ENCODE measurements at regions not wholly inside any gene's neighbourhood (a gene's known extent, or its start where the extent isn't known, plus 50 kb on each side); places are given as distances from the start of the nearest gene placed in this dataset.

DNA sequence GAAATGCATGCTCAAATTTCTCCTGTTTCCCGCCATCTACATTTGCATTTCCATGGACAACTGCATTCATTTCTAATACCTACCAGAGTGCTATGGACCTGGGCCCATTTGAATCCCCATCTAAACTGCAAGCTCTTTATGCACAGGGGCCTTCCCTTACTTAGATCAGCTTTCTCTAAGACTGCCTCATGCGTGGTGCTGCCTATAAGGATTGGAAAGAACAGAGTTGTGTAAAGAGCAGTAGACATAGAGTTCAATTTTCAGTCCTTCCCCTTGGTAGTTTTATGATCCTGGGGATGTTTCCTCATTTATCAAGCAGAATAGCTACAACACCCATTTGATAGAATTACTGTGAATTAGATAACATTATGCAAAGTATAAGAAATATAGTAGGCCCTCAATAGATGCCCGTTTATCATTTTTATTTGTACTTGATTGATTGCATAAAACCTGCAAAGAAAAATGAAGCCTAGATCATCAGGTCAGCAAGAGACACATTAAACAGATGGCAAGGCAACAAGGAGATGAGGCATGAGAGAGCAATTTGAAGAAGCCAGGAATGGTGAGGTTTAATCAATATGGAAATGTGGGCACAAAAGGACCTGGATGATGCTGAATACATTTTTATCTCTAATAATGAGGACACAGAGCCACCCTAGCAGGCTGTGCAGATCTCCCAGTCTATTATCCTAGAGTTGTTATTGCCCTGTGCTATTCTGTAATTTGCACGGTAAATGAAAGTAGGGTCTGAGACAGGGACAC is 359.7 kb downstream of the FAM181B start:
- no peak for DNase-seq (ENCODE audit: low spot score)

- DNase-seq (ENCODE audit: low spot score) = no peak
Observed at GRCh38 chr11:82365351-82365750, 368.3 kb downstream of the FAM181B start.

DNA sequence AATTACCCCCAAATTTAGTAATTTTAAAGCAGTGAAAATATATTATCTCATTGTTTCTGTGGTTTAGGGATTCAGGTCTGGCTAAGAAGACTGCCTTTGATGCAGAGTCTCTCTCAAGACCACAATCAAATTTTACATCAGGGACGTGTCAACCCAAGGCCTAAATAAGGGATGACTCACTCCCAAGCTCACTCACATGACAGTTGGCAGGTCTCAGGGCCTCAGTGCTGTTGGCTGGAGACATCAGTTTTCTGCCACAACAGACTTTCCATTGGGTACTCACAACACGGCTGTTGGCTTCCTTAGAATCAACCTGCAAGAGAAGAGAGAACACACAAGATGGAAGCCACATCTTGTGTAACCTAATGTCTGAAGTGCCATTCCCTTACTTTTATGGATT is 377.3 kb downstream of the FAM181B start:
- DNase-seq (ENCODE audit: low spot score) = no peak

DNA sequence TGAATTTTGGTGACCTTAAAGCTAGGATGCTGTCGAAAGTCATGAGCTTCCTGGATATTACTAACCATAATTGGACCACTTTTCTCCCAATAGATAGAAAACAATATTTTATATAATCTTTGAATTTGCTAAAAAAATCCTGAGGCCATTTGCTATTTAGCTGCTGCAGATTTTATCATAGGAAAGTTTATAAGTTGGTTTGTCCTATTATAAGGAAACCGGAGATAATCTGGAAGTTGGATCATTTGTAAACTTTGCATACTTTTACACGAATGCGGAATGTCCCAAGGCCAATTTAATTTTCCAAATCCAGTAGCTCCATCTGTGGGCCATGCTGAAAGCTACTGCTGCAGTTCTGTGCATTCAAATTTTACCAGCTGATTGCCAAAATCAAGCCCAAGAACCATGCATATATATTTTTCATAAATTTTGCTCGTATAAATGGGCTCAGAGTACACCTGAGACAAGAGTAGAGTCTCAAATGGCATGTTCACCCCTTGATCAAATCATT is 378.3 kb downstream of the FAM181B start:
- DNase-seq (ENCODE audit: low spot score) = no peak

GRCh38 chr11:82326853-82327252 is 406.8 kb downstream of the FAM181B start:
- no peak for DNase-seq (ENCODE audit: low spot score)

DNA sequence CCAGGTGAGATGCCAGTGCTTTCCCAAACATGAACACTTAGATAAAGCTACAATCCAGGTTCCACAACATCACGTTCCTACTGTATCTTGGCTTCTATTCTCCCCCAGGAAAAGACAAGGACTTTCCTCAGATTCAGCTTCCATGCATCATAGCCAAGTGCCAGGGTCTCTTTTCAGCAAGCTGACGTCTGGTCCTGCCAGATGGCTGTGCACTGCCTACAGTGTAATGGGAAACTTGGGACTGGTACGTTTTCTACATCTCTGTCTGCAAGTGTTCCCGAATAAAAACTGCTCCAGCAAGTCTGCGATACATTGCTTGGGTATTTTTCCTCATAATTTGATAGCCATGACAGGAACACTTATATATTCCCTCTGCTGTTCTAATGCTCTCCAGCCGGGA is 412.5 kb downstream of the FAM181B start:
- no peak for DNase-seq (ENCODE audit: low spot score)

DNA sequence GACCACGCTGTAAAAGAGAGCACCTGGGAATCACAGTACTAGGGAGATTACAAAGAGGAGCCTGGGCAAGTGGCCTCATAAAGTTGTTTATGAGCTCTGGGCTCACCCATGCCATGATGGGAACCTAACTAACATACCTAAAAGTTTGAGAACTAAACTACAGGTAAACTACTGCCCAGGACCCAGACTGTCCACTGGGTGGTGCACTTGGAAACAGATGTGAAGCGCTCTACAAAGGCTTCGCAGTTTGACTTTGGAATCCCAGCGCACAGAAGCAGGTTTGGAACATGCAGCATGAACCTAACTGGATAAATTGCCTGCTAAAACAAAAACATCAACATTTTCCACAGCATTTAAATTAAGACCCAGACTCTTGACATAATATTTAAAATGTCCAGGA is 418.6 kb downstream of the FAM181B start:
- no peak for DNase-seq (ENCODE audit: low spot score)

GRCh38 chr11:82308979-82309378 is 424.7 kb downstream of the FAM181B start:
- no peak for DNase-seq (ENCODE audit: low spot score)

GRCh38 chr11:82305123-82305522 is 428.5 kb downstream of the FAM181B start:
- no peak for DNase-seq (ENCODE audit: low spot score)

DNA sequence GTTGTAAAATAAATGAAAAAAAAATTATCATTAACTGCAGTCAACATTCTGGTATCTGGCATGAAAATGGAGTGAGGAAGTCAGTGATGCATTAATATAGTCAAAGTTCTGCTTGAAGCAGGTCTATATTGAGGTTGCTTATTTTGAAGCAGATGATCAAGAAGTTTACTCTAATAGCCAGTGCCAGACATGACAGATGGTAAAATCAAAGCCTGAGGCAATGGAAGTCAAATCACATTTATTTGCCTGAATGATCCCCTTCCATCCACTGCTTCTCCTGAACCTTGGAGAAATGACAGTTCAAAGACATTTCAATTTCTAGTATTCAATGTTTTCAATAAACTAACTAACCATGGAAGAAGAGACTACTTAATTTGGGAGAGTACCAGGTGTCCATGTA is 430.0 kb downstream of the FAM181B start:
- no peak for DNase-seq (ENCODE audit: low spot score)

- DNase-seq (ENCODE audit: low spot score) = no peak
Observed at GRCh38 chr11:82288471-82288870, 445.2 kb downstream of the FAM181B start.

- DNase-seq (ENCODE audit: low spot score) = no peak
Observed at GRCh38 chr11:82270870-82271269, 462.8 kb downstream of the FAM181B start.

- no peak for DNase-seq (ENCODE audit: low spot score)
Observed at GRCh38 chr11:82268627-82269026, 465.0 kb downstream of the FAM181B start.

DNA sequence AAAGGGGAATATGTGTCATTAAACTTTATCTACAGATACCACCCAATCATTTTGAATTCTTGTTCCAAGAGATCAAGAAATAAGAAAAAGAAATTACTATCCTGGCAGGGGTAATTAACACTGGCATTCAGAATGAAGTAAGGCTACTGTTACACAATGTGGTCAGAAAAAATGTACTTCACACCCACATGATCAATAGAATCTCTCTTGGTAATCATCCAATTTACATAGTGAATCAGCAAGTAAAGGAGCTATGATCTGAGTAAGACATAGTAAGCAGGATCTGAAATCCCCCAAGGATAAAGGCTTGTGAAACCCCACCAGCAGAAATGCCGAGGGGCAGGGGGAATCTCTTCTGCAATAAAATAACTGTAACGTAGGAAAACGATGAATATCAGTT is 466.5 kb downstream of the FAM181B start:
- no peak for DNase-seq (ENCODE audit: low spot score)

DNA sequence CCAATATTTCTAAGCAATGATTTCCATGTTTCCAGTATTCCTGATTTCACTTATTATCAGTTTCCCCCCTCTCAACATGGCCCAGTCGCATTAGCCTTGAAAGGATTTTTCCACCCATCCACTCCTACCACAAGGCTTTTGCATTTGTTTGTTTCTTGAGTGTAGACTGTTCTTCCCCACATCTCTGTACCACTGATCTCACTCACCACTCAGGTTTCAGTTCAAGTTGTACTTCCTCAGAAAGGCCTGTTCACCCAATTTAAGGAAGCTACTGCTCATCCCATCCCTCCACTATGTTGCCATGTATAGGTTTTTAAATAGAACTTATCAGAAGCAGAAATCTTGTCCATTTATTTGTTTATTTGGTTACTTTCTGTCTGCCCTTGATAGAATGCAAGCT is 472.3 kb downstream of the FAM181B start:
- DNase-seq (ENCODE audit: low spot score) = no peak

DNA sequence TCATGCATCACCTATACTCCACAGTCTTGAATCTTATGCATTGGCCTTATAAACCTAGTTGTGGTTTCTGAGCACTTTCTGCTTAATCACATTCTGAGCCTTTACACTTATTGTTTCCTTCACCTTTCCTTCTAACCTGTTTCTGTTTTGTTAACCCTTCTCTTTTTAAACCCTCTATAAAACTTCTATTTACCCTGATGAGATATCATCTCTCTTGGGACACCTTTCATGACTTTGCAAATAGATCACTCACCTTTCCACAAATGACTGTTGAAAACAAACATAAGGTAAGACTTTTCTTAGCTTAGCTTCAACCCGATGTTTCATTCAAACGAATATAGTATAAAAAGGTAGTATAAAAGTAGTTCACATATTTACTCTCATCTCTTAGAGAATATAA is 483.6 kb downstream of the FAM181B start:
- no peak for DNase-seq (ENCODE audit: low spot score)

DNA sequence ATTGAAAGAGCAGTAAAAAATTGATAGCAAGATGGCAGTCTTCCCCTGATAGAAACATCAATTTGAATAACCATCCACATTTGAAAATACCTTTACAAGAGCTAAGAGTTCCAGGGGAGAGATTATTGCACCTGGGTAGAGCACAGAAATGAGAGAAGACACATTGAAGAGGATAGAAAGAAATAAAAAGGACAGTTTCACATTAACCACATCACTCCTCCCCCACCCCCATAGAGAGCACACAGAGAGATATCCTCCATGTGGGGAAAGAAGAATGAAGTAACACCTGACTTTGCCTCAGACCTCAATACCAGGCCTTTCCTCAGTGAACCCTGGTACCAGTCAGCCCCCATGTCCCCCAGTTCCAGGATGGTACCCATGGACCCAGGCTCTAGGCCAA is 486.7 kb downstream of the FAM181B start:
- no peak for DNase-seq (ENCODE audit: low spot score)

DNA sequence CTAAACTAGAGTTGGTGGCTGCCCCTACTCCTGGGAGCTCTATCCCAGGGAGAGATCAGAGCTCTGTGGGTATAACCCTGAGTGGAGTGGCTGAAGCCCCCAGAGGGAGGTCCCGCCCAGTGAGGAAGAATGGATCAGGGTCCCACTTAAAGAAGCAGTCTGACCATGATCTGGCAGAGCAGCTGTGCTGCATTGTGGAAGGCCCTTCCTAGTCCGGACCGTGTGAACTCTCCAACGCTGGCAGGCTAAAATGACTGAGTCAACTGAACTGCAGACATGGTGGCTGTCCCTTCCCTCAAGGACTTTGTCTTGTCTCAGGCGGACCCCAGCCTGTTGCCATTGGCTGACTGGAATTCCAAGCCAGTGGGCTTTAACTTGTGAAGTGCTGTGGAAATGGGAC is 494.2 kb downstream of the FAM181B start:
- DNase-seq (ENCODE audit: low spot score) = no peak

GRCh38 chr11:82234256-82234655 is 499.4 kb downstream of the FAM181B start:
- no peak for DNase-seq (ENCODE audit: low spot score)

GRCh38 chr11:82233201-82233600 is 500.5 kb downstream of the FAM181B start:
- no peak for DNase-seq (ENCODE audit: low spot score)

DNA sequence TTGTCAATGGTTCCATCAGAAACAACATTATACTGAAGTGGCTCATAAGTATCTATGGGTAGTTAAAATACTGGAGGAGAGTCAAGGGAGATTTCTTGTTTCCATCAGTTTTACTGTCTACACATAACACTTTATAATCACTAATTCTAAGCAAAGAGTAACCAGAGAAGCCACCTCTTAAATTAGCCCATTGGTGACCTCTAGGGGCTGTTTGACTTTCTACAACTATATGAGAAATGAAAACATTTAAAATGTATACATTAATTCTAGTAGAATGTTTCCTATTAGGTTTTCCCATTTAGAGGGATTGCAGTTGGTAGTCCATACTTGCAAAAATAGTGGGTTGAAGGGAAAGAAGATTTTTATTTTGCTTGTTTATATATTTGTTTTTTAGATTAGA is 504.3 kb downstream of the FAM181B start:
- DNase-seq (ENCODE audit: low spot score) = no peak

DNA sequence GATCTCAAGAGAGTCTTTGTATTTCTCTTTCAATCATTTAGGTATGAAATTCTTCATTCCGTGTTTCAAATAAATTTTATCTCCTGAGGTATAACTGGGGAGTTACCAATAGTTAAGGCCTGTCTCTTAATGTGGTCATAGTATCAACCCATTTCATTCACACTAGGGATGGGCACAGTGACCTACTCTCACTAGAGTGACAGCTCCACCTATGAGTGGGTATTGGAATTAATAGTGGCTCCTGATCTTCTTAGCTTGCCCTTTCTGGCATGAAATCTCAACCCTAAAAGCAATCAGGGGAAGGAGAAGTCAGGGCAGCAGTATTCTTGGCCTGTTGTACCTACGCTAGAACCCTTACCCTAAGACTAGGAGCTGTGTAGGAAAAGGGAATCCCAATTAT is 507.7 kb downstream of the FAM181B start:
- DNase-seq (ENCODE audit: low spot score) = no peak

GRCh38 chr11:82225502-82225901 is 508.2 kb downstream of the FAM181B start:
- no peak for DNase-seq (ENCODE audit: low spot score)

GRCh38 chr11:82216927-82217570 is 516.6 kb downstream of the FAM181B start:
- DNase-seq (ENCODE audit: low spot score) = no peak
